Gastroesophageal sphincter (tissue), 3 donors: ENCODE measurements at regions not wholly inside any gene's neighbourhood (a gene's known extent, or its start where the extent isn't known, plus 50 kb on each side); places are given as distances from the start of the nearest gene placed in this dataset.

Experiments used
- EP300 ChIP-seq: sonication (generic); formaldehyde crosslinking; IDR thresholded peaks from one replicate; pipeline ENCODE4 v1.6.1; 2017; ENCODE audit warnings: antibody characterized with exemption, mild to moderate bottlenecking
- POLR2AphosphoS5 ChIP-seq: sonication (generic); formaldehyde crosslinking; IDR thresholded peaks from one replicate; pipeline ENCODE4 v1.6.1; 2017; ENCODE audit warnings: antibody characterized with exemption
- TF ChIP-seq, protein P1 (sequence below), 4 experiments: fragments of 200-600 bp in 2 of 4; fragments of 450-650 bp in 2 of 4; sonication (generic) in 1 of 4; IDR thresholded peaks; one replicate each; pipeline ENCODE4 v1.5.1; 2017 to 2019; ENCODE audit warnings: antibody characterized with exemption in 4 of 4, mild to moderate bottlenecking in 2 of 4, moderate library complexity in 2 of 4

DNA sequence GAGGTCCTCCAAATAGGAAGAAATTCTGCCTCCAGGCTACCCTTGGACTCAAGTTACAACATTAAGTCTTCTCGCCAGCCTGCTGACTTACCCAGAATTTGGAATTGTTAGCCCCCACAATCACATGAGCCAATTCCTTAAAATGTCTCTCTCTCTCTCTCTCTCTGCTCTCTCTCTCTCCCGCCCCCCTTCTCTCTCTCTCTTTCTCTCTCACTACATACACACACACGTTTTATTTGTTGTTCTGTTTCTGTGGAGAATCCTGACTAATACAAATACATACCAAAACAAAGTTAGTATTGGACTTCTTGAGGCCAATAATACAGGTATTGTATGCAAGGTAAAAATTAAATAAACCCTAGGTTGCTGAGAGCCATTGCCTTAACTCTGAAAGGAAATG is 72.1 kb downstream of the TNFSF18 start:
- TF ChIP-seq, protein P1, sequence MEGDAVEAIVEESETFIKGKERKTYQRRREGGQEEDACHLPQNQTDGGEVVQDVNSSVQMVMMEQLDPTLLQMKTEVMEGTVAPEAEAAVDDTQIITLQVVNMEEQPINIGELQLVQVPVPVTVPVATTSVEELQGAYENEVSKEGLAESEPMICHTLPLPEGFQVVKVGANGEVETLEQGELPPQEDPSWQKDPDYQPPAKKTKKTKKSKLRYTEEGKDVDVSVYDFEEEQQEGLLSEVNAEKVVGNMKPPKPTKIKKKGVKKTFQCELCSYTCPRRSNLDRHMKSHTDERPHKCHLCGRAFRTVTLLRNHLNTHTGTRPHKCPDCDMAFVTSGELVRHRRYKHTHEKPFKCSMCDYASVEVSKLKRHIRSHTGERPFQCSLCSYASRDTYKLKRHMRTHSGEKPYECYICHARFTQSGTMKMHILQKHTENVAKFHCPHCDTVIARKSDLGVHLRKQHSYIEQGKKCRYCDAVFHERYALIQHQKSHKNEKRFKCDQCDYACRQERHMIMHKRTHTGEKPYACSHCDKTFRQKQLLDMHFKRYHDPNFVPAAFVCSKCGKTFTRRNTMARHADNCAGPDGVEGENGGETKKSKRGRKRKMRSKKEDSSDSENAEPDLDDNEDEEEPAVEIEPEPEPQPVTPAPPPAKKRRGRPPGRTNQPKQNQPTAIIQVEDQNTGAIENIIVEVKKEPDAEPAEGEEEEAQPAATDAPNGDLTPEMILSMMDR (IDR thresholded peaks at IDR 0.05) = no peak
- no peak for TF ChIP-seq POLR2AphosphoS5
- no peak for TF ChIP-seq EP300
